Activated T-cell treated with anti-CD3 and anti-CD28 coated beads, Interleukin-2, amount 50 U/mL, for 24 hours (primary cell): ENCODE measurements at regions not wholly inside any gene's neighbourhood (a gene's known extent, or its start where the extent isn't known, plus 50 kb on each side); places are given as distances from the start of the nearest gene placed in this dataset.

Source experiments
- DNase-seq: peaks from one replicate; pipeline ENCODE4 v3.0.0-alpha.2; 2020
- H3K27ac Mint-ChIP-seq: 2 replicates; pipeline ENCODE4 v1.8.0; 2020; ENCODE audit warnings: mild to moderate bottlenecking, mixed read lengths
- H3K27me3 Mint-ChIP-seq: 2 replicates; pipeline ENCODE4 v1.8.0; 2020; ENCODE audit warnings: mixed read lengths
- H3K36me3 Mint-ChIP-seq: 2 replicates; pipeline ENCODE4 v1.8.0; 2020; ENCODE audit warnings: low read depth, mixed read lengths
- H3K4me1 Mint-ChIP-seq: 2 replicates; pipeline ENCODE4 v1.8.0; 2020; ENCODE audit warnings: low read depth, mixed read lengths
- H3K4me3 Mint-ChIP-seq: 2 replicates; pipeline ENCODE4 v1.8.0; 2020; ENCODE audit warnings: mild to moderate bottlenecking, moderate library complexity, mixed read lengths
- H3K9me3 Mint-ChIP-seq: 2 replicates; pipeline ENCODE4 v1.8.0; 2020; ENCODE audit warnings: mixed read lengths

DNA sequence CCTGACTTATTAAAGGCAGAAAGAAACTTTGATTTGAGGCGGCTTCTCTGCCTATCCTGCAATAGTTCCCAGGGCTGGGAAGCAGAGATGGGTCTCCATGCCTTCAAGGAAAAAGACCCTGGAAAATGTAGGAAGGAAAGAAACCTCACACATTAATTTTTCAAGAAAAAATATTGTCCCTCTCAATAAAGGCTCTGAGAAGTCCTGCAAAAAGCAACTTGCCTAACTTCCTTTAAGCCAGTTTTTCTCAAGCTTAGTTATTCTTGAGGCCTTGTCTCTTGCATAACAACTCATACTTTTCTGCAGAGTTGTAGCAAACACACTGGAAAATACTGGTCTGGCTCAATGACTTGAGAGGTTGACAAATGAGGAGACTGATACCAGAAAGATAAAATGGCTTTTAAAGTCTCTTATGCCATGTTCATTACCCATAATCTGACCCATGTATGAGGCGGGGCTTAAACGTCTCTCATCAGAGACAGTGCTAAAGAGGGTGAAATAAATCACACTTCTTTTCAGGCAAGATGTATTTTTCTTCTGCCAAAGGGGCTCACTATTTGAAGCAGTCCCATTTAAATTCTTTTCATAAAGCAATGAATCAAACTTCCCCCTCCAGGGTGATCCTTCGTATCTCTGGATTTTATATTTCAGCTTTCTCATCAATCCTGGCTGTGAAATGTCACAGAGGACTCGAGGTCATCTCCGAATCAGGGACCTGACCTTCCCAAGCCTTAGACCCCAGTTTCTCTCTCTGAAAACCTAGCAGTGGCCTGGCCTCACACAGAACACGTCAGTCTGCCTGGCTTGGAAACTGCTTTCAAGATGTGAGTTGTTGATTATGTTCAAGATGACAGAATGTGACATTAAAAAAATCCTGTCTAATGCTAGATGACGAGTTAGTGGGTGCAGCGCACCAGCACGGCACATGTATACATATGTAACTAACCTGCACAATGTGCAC is 82.3 kb upstream of the KCNG1 start:
- Mint-ChIP-seq H3K4me1 (no peaks in the 10 kb centered on the region), H3K27ac (no peak overlapping the region), H3K9me3 (no peaks in the 10 kb centered on the region), H3K27me3 (peaks cover 37% of the 10 kb centered on the region), H3K36me3 (no peaks in the 10 kb centered on the region), H3K4me3 (no peak overlapping the region)
- no peak for DNase-seq

DNA sequence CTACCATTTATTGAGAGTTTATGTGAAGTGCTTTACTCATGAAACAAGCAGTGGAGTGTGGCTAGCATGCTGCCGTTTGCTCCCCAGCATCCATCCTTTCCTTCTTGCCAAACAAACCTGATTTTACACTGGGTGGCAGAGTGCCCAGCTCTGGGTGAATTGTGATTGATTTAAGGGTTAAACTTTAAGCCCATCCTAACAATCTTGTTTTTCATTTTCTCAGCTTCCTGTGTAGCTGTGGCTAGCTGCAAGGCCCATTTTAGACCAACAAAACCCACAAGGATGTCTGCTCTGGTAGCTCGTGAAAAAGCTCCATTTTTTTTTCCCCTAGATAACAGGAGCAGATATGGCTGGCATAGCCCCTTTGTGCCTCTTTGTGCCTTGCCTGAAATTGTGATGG is 77.7 kb upstream of the KCNG1 start:
- Mint-ChIP-seq H3K27me3 (peaks cover 41% of the 10 kb centered on the region), H3K9me3 (no peaks in the 10 kb centered on the region), H3K36me3 (no peaks in the 10 kb centered on the region), H3K27ac (no peak overlapping the region), H3K4me3 (no peak overlapping the region), H3K4me1 (no peaks in the 10 kb centered on the region)
- no peak for DNase-seq

DNA sequence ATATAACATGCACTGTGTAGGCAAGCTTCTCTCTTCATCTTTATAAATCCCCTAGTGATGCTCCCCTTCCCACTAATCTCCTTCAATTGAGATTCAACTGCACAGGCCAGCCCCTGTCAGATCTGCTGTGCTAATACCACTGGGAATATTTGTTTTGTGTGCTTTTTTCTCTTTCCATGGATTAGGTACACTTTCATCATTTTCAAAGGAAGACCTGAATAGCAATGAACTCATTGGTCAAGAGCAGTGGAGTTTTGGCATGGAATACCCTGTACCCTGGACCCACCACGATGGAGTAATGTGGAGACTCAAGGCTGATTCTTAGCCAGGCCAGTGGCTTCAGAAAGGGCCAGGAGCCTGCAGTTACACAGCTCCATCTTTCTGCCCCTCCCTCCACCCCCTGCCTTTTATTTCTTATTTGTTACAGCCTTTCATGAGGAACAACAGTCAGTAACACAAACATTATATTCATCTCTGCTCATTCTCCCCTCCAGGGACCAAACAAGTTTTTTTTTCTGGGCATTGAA is 75.4 kb upstream of the KCNG1 start:
- no peaks in the 10 kb centered on the region for H3K4me1 Mint-ChIP-seq
- H3K9me3 Mint-ChIP-seq = no peaks in the 10 kb centered on the region
- H3K27ac Mint-ChIP-seq = no peak overlapping the region
- H3K4me3 Mint-ChIP-seq = no peak overlapping the region
- no peaks in the 10 kb centered on the region for H3K36me3 Mint-ChIP-seq
- DNase-seq = no peak
- peaks cover 61% of the 10 kb centered on the region for H3K27me3 Mint-ChIP-seq

DNA sequence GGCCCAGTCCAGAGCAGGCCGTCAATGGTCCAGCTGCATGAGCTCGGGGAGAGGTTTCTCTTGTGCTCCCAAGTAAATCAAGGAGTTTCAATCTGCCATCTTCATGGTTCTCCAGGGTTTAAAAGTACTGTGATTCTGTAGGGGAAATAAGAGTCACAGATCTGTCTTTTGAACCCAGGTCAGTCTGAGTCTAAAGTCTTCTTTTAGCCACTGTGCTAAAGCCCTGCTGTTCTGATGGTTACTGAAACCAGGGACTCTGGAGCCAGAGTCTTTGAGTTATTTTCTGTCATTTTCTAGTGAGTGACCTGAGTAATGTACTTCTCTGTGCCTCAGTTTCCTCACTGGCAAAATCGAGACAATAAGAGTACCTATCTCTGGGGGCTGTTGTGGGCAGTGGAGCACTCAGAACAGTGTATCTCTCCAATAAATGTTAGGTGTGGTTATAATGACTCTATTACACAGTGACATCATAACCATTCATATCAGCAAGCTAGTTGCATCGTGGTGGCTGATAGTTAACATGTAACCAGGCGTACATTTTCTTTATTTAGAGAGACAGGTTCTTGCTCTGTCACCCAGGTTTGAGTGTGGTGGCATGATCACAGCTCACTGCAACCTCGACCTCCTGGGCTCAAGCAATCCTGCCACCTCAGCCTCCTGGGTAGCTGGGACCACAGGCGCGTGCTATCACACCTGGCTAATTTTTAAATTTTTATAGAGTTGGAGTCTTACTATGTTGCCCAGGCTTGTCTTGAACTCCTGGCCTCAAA is 74.6 kb upstream of the KCNG1 start:
- H3K4me1 Mint-ChIP-seq = peaks cover 7% of the 10 kb centered on the region
- H3K4me3 Mint-ChIP-seq = no peak overlapping the region
- H3K9me3 Mint-ChIP-seq = no peaks in the 10 kb centered on the region
- no peak overlapping the region for H3K27ac Mint-ChIP-seq
- no peak for DNase-seq
- no peaks in the 10 kb centered on the region for H3K36me3 Mint-ChIP-seq
- peaks cover 61% of the 10 kb centered on the region for H3K27me3 Mint-ChIP-seq

- no peak for DNase-seq
- Mint-ChIP-seq H3K27me3 (peaks cover 67% of the 10 kb centered on the region), H3K9me3 (no peaks in the 10 kb centered on the region), H3K36me3 (no peaks in the 10 kb centered on the region), H3K4me1 (peaks cover 15% of the 10 kb centered on the region), H3K4me3 (no peak overlapping the region), H3K27ac (no peak overlapping the region)
Measured at GRCh38 chr20:51096582-51097267, 73.8 kb upstream of the KCNG1 start.

GRCh38 chr20:51095633-51096521 is 73.0 kb upstream of the KCNG1 start:
- no peak for DNase-seq
- Mint-ChIP-seq H3K27ac (no peak overlapping the region), H3K4me3 (no peak overlapping the region), H3K36me3 (no peaks in the 10 kb centered on the region), H3K4me1 (peaks cover 21% of the 10 kb centered on the region), H3K27me3 (peaks cover 70% of the 10 kb centered on the region), H3K9me3 (no peaks in the 10 kb centered on the region)

GRCh38 chr20:51094221-51094620 is 71.3 kb upstream of the KCNG1 start:
- Mint-ChIP-seq H3K27ac (no peak overlapping the region), H3K4me1 (peaks cover 21% of the 10 kb centered on the region)

GRCh38 chr20:51093240-51093763 is 70.4 kb upstream of the KCNG1 start:
- H3K27me3 Mint-ChIP-seq = peaks cover 82% of the 10 kb centered on the region

More at GRCh38 chr20:51094221-51094620, 71.3 kb upstream of the KCNG1 start:
- Mint-ChIP-seq H3K36me3 (no peaks in the 10 kb centered on the region), H3K27me3 (peaks cover 81% of the 10 kb centered on the region), H3K9me3 (no peaks in the 10 kb centered on the region), H3K4me3 (no peak overlapping the region)
- DNase-seq = no peak

DNA sequence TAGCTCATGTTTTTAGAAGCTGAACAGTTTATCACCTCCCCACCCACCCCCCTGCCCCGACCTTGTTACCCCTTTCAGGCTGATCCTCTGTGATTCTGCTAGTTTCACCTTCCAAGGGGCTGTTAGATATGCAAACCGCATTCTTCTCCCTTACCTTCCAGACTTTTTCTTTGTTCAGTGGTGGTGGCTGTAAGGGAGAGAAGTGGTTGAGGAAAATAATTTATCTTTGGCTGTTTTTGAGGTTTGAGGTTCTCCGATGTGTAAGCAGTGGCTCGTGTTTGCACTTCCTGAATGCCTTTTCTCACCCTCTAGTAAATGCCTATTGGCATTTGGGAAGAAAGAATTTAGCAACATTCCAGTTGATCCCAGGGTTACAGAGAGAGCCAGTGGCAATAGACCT is 69.4 kb upstream of the KCNG1 start:
- peaks cover 87% of the 10 kb centered on the region for H3K27me3 Mint-ChIP-seq
- DNase-seq = no peak
- H3K4me1 Mint-ChIP-seq = peaks cover 21% of the 10 kb centered on the region
- no peaks in the 10 kb centered on the region for H3K9me3 Mint-ChIP-seq
- H3K27ac Mint-ChIP-seq = no peak overlapping the region
- H3K36me3 Mint-ChIP-seq = no peaks in the 10 kb centered on the region
- H3K4me3 Mint-ChIP-seq = no peak overlapping the region

More at GRCh38 chr20:51093240-51093763, 70.4 kb upstream of the KCNG1 start:
- DNase-seq = no peak
- no peak overlapping the region for H3K27ac Mint-ChIP-seq
- H3K9me3 Mint-ChIP-seq = no peaks in the 10 kb centered on the region
- no peak overlapping the region for H3K4me3 Mint-ChIP-seq
- peaks cover 21% of the 10 kb centered on the region for H3K4me1 Mint-ChIP-seq
- H3K36me3 Mint-ChIP-seq = no peaks in the 10 kb centered on the region

DNA sequence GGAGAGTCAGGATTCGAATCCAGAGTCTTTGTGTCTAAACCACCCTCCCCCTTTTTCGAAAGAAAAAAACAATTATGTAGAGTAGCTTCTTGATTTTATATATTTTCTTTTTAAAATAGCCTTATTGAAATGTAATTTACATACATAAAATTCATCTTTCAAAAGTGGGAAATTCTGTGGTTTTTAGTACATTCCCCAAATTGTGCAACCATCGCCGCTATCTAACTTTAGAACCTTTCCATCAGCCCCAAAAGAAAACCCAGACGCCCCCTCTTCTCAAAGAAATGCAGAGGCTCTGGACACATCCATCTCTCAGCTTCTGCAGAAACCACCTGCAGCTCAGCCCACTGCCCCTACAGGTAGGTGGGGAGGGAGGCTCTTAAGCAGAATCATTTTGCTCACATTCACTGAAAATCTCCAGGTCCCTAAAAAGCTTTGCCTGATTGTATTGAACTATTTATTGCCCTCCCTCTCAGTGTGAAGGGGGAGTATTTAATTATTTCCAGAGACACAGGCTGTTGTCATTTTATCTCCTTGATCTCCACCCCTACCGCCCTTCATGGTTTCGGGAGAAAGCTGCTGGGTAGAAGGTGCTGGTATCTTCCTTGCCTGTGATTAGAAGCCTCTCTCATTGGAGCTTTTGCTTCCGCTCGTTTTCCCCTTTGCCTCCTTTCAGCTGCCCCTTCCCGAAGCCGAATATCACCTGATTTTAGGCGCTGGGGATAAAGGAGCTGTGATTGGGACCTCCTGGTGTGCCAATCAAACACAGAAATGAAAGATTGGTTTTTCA is 68.7 kb upstream of the KCNG1 start:
- Mint-ChIP-seq H3K27me3 (peaks cover 82% of the 10 kb centered on the region), H3K36me3 (no peaks in the 10 kb centered on the region), H3K4me1 (peaks cover 21% of the 10 kb centered on the region), H3K4me3 (no peak overlapping the region), H3K9me3 (no peaks in the 10 kb centered on the region), H3K27ac (no peak overlapping the region)
- DNase-seq = no peak

DNA sequence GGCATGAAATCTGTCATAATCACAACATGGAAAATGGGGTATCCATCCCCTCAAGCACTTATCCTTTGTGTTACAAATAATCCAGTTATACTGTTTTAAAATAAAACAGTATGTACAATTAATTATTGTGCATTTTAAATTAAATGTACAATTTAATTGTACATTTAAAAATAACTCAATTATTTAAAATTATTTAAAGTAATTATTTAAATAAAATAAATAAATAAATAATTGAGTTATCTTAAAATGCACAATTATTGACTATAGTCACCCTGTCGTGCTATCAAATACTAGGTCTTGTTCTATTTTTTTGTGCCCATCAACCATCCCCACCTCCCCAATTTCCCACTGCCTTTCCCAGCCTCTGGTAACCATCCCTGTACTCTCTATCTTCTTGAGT is 66.9 kb upstream of the KCNG1 start:
- Mint-ChIP-seq H3K27ac (no peak overlapping the region), H3K27me3 (peaks cover 75% of the 10 kb centered on the region), H3K9me3 (no peaks in the 10 kb centered on the region), H3K36me3 (no peaks in the 10 kb centered on the region), H3K4me3 (no peak overlapping the region), H3K4me1 (peaks cover 21% of the 10 kb centered on the region)
- no peak for DNase-seq

GRCh38 chr20:51089272-51089781 is 66.4 kb upstream of the KCNG1 start:
- H3K36me3 Mint-ChIP-seq = no peaks in the 10 kb centered on the region
- peaks cover 74% of the 10 kb centered on the region for H3K27me3 Mint-ChIP-seq

GRCh38 chr20:51087266-51087665 is 64.4 kb upstream of the KCNG1 start:
- H3K4me1 Mint-ChIP-seq = peaks cover 16% of the 10 kb centered on the region
- DNase-seq = no peak
- H3K27ac Mint-ChIP-seq = no peak overlapping the region
- no peak overlapping the region for H3K4me3 Mint-ChIP-seq
- H3K27me3 Mint-ChIP-seq = peaks cover 74% of the 10 kb centered on the region
- no peaks in the 10 kb centered on the region for H3K9me3 Mint-ChIP-seq
- no peaks in the 10 kb centered on the region for H3K36me3 Mint-ChIP-seq

More at GRCh38 chr20:51089272-51089781, 66.4 kb upstream of the KCNG1 start:
- H3K27ac Mint-ChIP-seq = no peak overlapping the region
- DNase-seq = no peak
- H3K4me3 Mint-ChIP-seq = no peak overlapping the region
- peaks cover 23% of the 10 kb centered on the region for H3K4me1 Mint-ChIP-seq
- H3K9me3 Mint-ChIP-seq = no peaks in the 10 kb centered on the region
